Esophagus squamous epithelium (tissue), 5 donors: ENCODE measurements at regions not wholly inside any gene's neighbourhood (a gene's known extent, or its start where the extent isn't known, plus 50 kb on each side); places are given as distances from the start of the nearest gene placed in this dataset.

Source experiments
- DNase-seq: peaks from one replicate; lab custom pipeline; 2025; lab: John Stamatoyannopoulos, UW
- H3K27ac ChIP-seq, 4 donors: fragments of 200-600 bp; sonication (generic); one replicate each; pipeline ENCODE4 v1.5.1; 2016 to 2019; ENCODE audit warnings: mild to moderate bottlenecking in 1 of 4
- H3K27me3 ChIP-seq, 4 donors: fragments of 200-600 bp; sonication (generic); 1 replicate in 3 of 4; 2 replicates in 1 of 4; pipeline versions ENCODE4 v1.5.1 to v1.6.0; 2017 to 2021; ENCODE audit warnings: antibody characterized with exemption in 1 of 4
- H3K36me3 ChIP-seq, 3 donors: fragments of 200-600 bp; sonication (generic); one replicate each; pipeline ENCODE4 v1.5.1; 2016 to 2019
- H3K4me1 ChIP-seq, 3 donors: fragments of 200-600 bp; sonication (generic); one replicate each; pipeline ENCODE4 v1.5.1; 2017 to 2019
- H3K4me3 ChIP-seq, 4 donors: fragments of 200-600 bp; sonication (generic); 1 replicate in 3 of 4; 2 replicates in 1 of 4; pipeline ENCODE4 v1.5.1; 2016 to 2019; ENCODE audit warnings: mild to moderate bottlenecking in 2 of 4, moderate library complexity in 1 of 4
- H3K9me3 ChIP-seq, 3 donors: fragments of 200-600 bp; sonication (generic); one replicate each; pipeline ENCODE4 v1.5.1; 2016 to 2019
- POLR2A ChIP-seq, 4 donors: fragments of 450-650 bp; IDR thresholded peaks; one replicate each; pipeline ENCODE4 v1.6.1; 2017; ENCODE audit warnings: antibody characterized with exemption in 4 of 4, mild to moderate bottlenecking in 4 of 4, moderate library complexity in 3 of 4
- WGBS, 2 donors: methylation state at CpG; one replicate each; pipeline ENCODE4 v1.1.5; 2018; 5-methylcytosine and 5-hydroxymethylcytosine counted together
- intact Hi-C: fragments of 100-400 bp; cut with DNase I; formaldehyde crosslinking; loops from one replicate; pipeline ENCODE4 v1.15.0; 2022
- TF ChIP-seq, protein P1 (sequence below), 6 experiments: fragments of 450-650 bp in 4 of 6; fragments of 200-600 bp in 2 of 6; sonication (generic) in 2 of 6; IDR thresholded peaks; one replicate each; pipeline ENCODE4 v1.5.1; 2016 to 2019; ENCODE audit warnings: antibody characterized with exemption in 6 of 6, mild to moderate bottlenecking in 4 of 6, moderate library complexity in 4 of 6
- donor health status: DM: yes; HTN: yes; CAD: no.

GRCh38 chr7:46397591-46397990 is 476.5 kb upstream of the IGFBP3 start:
- WGBS, 2 donors = 70% methylated on average over 3 of the region's 3 CpGs
- DNase-seq = no peak
- intact Hi-C loops = no loop called here
- Histone ChIP-seq H3K36me3 (no peaks in the 10 kb centered on the region), H3K9me3 (peaks cover 0 to 9% (median 0%) of the 10 kb centered on the region in 3 donors), H3K27me3 (no peaks in the 10 kb centered on the region), H3K27ac (no peak overlapping the region), H3K4me1 (no peaks in the 10 kb centered on the region), H3K4me3 (no peak overlapping the region)
- TF ChIP-seq, protein P1, sequence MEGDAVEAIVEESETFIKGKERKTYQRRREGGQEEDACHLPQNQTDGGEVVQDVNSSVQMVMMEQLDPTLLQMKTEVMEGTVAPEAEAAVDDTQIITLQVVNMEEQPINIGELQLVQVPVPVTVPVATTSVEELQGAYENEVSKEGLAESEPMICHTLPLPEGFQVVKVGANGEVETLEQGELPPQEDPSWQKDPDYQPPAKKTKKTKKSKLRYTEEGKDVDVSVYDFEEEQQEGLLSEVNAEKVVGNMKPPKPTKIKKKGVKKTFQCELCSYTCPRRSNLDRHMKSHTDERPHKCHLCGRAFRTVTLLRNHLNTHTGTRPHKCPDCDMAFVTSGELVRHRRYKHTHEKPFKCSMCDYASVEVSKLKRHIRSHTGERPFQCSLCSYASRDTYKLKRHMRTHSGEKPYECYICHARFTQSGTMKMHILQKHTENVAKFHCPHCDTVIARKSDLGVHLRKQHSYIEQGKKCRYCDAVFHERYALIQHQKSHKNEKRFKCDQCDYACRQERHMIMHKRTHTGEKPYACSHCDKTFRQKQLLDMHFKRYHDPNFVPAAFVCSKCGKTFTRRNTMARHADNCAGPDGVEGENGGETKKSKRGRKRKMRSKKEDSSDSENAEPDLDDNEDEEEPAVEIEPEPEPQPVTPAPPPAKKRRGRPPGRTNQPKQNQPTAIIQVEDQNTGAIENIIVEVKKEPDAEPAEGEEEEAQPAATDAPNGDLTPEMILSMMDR (IDR thresholded peaks at IDR 0.05) = no peak
- TF ChIP-seq POLR2A (IDR thresholded peaks at IDR 0.05) = no peak

DNA sequence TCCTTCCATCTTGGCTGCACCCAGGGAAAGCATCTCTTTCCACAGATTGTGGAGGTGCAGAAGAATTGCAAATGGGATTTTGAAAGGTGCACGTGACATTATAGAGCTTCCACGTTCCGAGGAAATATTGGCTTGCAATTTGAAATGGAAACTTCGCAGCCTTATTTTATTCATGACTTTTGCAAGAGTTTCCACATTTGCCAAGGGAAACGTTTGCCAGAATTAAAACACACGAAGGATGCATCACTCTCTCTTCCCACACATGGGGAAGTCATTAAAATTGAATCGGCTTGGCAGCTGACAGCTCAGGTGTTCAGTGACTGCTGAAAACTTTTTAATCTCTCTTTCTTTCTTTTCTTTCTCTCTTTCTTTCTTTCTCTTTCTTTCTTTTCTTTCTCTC is 475.4 kb upstream of the IGFBP3 start:
- no peaks in the 10 kb centered on the region for H3K4me1 ChIP-seq
- peaks cover 0 to 8% (median 0%) of the 10 kb centered on the region in 3 donors for H3K9me3 ChIP-seq
- H3K27me3 ChIP-seq = no peaks in the 10 kb centered on the region
- intact Hi-C loops = no loop called here
- H3K27ac ChIP-seq = no peak overlapping the region
- no peak for DNase-seq
- no peaks in the 10 kb centered on the region for H3K36me3 ChIP-seq
- WGBS, 2 donors = 38 to 41% methylated on average over 7 of the region's 7 CpGs
- TF ChIP-seq POLR2A (IDR thresholded peaks at IDR 0.05) = no peak
- TF ChIP-seq, protein P1 (IDR thresholded peaks at IDR 0.05) = no peak
- H3K4me3 ChIP-seq = no peak overlapping the region

DNA sequence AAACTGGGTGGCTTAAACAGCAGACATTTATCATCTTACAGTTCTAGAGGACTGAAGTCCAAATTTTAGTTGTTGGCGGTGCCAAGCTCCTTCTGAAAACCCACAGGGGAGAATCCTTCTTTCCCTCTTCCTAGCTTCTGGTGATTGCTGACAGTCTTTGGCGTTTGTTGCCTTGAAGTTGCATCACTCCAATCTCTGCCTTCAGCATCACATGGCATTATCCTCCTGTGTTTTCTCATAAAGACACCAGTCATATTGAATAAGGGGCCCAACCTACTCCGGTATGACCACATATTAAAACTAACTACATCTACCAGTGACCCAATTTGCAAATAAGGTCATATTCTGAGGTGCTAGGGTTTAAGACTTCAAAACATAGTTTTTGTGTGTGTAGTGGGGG is 472.1 kb upstream of the IGFBP3 start:
- no peaks in the 10 kb centered on the region for H3K36me3 ChIP-seq
- H3K4me1 ChIP-seq = no peaks in the 10 kb centered on the region
- TF ChIP-seq, protein P1 (IDR thresholded peaks at IDR 0.05) = no peak
- no peak for TF ChIP-seq POLR2A (IDR thresholded peaks at IDR 0.05)
- H3K4me3 ChIP-seq = no peak overlapping the region
- no peak overlapping the region for H3K27ac ChIP-seq
- WGBS, 2 donors = 73 to 87% methylated on average over 3 of the region's 3 CpGs
- intact Hi-C loops = no loop called here
- no peak for DNase-seq
- H3K9me3 ChIP-seq = no peaks in the 10 kb centered on the region
- H3K27me3 ChIP-seq = no peaks in the 10 kb centered on the region

DNA sequence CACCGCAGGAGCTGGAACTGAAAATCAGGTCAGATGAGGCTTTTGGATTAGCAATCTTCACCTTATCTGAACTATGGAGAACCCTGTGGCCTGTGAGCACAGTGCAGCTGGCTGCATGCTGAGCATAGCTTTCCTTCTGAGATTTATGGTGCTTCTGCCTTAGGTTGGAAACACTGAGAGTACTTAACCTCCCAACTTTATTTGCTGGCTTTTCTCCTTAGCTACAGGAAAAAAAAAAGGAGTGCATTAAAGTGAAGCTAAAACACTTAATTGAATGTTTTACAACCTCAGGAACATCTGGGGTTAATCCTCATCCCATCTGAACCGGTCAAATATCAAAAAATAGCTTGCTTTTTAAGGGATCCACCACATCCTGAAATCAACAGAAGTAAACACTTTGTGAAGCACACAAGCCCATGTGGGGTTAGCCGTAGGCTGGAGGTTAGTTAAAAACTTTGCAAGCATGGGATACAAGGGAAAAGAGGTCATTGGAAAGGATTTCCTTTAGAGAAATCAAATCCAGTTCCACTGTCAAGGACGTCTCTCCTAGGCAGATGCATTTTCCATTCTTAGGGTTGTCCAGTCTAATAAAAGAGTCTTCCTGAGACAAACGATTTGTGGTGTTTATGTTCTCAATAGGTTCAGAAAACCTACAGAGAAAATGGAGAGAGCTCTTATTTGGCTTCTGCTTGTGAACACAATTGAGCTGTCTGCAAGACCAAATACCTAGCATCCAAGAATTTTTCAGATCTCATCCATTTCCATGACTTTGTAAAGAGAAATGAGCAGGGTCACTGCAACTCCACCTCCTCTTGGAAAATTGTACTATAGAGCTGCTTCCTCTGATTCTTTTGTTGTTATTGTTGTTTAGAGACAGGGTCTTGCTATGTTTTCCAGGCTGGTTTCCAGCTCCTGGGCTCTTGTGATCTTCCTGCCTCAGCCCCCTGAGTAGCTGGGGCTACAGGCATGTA is 470.4 kb upstream of the IGFBP3 start:
- H3K36me3 ChIP-seq = no peaks in the 10 kb centered on the region
- 48 to 55% methylated on average over 5 of the region's 5 CpGs for WGBS, 2 donors
- no peak for DNase-seq
- H3K27me3 ChIP-seq = no peaks in the 10 kb centered on the region
- intact Hi-C loops = no loop called here
- H3K4me1 ChIP-seq = no peaks in the 10 kb centered on the region
- no peak overlapping the region for H3K27ac ChIP-seq
- no peaks in the 10 kb centered on the region for H3K9me3 ChIP-seq
- H3K4me3 ChIP-seq = no peak overlapping the region
- TF ChIP-seq, protein P1 (IDR thresholded peaks at IDR 0.05) = no peak

DNA sequence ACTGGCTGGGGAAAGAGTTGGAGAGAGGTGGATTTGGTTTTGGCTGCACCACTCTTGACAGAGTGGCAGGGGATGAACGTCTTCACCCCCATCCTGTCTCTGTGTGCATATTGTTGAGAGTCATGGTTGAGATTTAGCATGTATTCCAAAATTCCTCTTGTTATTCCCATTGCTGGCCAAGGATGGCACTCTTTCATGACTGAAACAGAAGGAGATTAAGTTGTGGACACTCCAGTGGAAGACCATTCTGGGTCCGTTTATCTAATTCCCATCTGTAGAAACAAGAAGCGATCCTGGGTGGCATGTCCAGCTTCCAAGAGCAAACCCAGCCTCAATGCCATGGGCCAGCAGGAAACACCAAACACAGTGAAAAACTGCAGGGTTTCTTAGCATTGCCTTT is 469.0 kb upstream of the IGFBP3 start:
- H3K4me1 ChIP-seq = no peaks in the 10 kb centered on the region
- WGBS, 2 donors = 93 to 94% methylated on average over 3 of the region's 3 CpGs
- intact Hi-C loops = no loop called here
- no peaks in the 10 kb centered on the region for H3K9me3 ChIP-seq
- H3K27ac ChIP-seq = no peak overlapping the region
- H3K27me3 ChIP-seq = no peaks in the 10 kb centered on the region
- DNase-seq = no peak
- no peaks in the 10 kb centered on the region for H3K36me3 ChIP-seq
- TF ChIP-seq POLR2A (IDR thresholded peaks at IDR 0.05) = no peak
- TF ChIP-seq, protein P1 (IDR thresholded peaks at IDR 0.05) = no peak
- no peak overlapping the region for H3K4me3 ChIP-seq
